HepG2 (cell line): ENCODE measurements at regions not wholly inside any gene's neighbourhood (a gene's known extent, or its start where the extent isn't known, plus 50 kb on each side); places are given as distances from the start of the nearest gene placed in this dataset.

Experiments
- HMG20B ChIP-seq: conservative IDR thresholded peaks from 2 replicates; pipeline ENCODE4 v1.6.1; 2016; ENCODE audit warnings: missing genetic modification reagents, missing compliant biosample characterization
- ZNF747 ChIP-seq: sonication (generic); formaldehyde crosslinking; IDR thresholded peaks from 2 replicates; pipeline ENCODE4 v1.8.1; 2023; ENCODE audit warnings: missing genetic modification reagents, mild to moderate bottlenecking, borderline replicate concordance
- TF ChIP-seq, protein P1 (sequence below): sonication (generic); formaldehyde crosslinking; IDR thresholded peaks from 2 replicates; pipeline ENCODE4 v1.8.1; 2023; ENCODE audit warnings: missing genetic modification reagents, inconsistent platforms, borderline replicate concordance

DNA sequence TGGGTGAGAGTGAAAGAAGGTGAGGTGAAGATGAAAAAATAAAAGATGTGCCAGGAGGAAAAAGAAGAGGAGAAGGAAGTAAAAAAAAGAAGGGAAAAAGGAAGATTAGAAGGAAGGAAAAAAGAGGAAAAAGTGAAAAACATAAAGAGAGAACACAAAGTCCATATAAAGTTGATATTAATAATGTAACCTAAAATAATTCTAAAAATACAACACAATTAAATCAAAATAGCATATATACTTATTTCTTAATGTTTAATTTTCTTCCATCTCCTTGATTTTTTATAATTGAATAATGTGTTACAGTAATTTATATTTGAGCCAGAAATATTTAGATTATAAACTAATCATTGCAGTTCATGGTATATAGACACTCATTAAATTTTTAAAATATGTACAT is 124.4 kb upstream of the NOVA1 start:
- TF ChIP-seq ZNF747 (CRISPR knock-in tag), result no peak
- TF ChIP-seq, protein P1, sequence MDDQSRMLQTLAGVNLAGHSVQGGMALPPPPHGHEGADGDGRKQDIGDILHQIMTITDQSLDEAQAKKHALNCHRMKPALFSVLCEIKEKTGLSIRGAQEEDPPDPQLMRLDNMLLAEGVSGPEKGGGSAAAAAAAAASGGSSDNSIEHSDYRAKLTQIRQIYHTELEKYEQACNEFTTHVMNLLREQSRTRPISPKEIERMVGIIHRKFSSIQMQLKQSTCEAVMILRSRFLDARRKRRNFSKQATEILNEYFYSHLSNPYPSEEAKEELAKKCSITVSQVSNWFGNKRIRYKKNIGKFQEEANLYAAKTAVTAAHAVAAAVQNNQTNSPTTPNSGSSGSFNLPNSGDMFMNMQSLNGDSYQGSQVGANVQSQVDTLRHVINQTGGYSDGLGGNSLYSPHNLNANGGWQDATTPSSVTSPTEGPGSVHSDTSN (CRISPR knock-in tag), result no peak
- no peak for TF ChIP-seq HMG20B (CRISPR knock-in tag)
